ENCODE measurements at regions not wholly inside any gene's neighbourhood (a gene's known extent, or its start where the extent isn't known, plus 50 kb on each side); places are given as distances from the start of the nearest gene placed in this dataset.

- TF ChIP-seq EZH2phosphoT487 (conservative IDR thresholded peaks at IDR 0.05; ENCODE audit: low read length), result no peak
- TF ChIP-seq, protein P1, sequence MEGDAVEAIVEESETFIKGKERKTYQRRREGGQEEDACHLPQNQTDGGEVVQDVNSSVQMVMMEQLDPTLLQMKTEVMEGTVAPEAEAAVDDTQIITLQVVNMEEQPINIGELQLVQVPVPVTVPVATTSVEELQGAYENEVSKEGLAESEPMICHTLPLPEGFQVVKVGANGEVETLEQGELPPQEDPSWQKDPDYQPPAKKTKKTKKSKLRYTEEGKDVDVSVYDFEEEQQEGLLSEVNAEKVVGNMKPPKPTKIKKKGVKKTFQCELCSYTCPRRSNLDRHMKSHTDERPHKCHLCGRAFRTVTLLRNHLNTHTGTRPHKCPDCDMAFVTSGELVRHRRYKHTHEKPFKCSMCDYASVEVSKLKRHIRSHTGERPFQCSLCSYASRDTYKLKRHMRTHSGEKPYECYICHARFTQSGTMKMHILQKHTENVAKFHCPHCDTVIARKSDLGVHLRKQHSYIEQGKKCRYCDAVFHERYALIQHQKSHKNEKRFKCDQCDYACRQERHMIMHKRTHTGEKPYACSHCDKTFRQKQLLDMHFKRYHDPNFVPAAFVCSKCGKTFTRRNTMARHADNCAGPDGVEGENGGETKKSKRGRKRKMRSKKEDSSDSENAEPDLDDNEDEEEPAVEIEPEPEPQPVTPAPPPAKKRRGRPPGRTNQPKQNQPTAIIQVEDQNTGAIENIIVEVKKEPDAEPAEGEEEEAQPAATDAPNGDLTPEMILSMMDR (IDR thresholded peaks at IDR 0.05; ENCODE audit: insufficient read depth, low read length, poor library complexity, severe bottlenecking), result no peak
These were observed 378.7 kb upstream of the TGFBR2 start for GRCh38 chr3:30227571-30228301.

Data from SU-DHL-6 (cell line).